HL-60 (cell line): ENCODE measurements at regions not wholly inside any gene's neighbourhood (a gene's known extent, or its start where the extent isn't known, plus 50 kb on each side); places are given as distances from the start of the nearest gene placed in this dataset.

Experiments
- SPI1 ChIP-seq: IDR thresholded peaks from 2 replicates; pipeline ENCODE4 v1.6.1; 2012; ENCODE audit warnings: low read depth, mild to moderate bottlenecking, borderline replicate concordance
- TF ChIP-seq, protein P1 (sequence below): IDR thresholded peaks from one replicate; pipeline ENCODE4 v1.5.1; 2011; ENCODE audit warnings: low read length, control low read depth, inconsistent platforms; ENCODE audit not compliant: insufficient read depth
- TF ChIP-seq, protein P2 (sequence below): IDR thresholded peaks from 2 replicates; pipeline ENCODE4 v1.6.1; 2012; ENCODE audit warnings: low read depth; ENCODE audit not compliant: insufficient replicate concordance

DNA sequence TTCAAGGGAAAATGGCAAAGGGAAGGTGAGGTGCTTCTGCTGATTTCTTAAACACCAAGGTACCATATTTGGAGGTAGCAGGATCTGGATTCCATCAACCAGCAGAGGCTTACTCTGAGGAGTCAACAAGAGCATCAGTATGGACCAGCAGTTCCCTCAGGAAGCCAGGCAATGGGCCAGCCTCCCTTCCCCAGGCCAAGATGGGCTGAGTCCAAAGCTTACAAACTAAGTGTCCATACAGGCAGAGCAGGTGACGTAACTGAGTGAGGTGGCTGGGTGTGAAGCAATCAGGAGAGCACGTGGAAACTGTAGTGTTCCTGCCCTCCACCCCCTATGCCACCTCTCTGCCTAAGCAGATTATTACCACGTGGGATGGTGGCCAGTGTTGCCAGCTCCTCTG, 134.2 kb upstream of the HNRNPA3 start:
- TF ChIP-seq, protein P1, sequence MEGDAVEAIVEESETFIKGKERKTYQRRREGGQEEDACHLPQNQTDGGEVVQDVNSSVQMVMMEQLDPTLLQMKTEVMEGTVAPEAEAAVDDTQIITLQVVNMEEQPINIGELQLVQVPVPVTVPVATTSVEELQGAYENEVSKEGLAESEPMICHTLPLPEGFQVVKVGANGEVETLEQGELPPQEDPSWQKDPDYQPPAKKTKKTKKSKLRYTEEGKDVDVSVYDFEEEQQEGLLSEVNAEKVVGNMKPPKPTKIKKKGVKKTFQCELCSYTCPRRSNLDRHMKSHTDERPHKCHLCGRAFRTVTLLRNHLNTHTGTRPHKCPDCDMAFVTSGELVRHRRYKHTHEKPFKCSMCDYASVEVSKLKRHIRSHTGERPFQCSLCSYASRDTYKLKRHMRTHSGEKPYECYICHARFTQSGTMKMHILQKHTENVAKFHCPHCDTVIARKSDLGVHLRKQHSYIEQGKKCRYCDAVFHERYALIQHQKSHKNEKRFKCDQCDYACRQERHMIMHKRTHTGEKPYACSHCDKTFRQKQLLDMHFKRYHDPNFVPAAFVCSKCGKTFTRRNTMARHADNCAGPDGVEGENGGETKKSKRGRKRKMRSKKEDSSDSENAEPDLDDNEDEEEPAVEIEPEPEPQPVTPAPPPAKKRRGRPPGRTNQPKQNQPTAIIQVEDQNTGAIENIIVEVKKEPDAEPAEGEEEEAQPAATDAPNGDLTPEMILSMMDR = no peak
- TF ChIP-seq, protein P2, sequence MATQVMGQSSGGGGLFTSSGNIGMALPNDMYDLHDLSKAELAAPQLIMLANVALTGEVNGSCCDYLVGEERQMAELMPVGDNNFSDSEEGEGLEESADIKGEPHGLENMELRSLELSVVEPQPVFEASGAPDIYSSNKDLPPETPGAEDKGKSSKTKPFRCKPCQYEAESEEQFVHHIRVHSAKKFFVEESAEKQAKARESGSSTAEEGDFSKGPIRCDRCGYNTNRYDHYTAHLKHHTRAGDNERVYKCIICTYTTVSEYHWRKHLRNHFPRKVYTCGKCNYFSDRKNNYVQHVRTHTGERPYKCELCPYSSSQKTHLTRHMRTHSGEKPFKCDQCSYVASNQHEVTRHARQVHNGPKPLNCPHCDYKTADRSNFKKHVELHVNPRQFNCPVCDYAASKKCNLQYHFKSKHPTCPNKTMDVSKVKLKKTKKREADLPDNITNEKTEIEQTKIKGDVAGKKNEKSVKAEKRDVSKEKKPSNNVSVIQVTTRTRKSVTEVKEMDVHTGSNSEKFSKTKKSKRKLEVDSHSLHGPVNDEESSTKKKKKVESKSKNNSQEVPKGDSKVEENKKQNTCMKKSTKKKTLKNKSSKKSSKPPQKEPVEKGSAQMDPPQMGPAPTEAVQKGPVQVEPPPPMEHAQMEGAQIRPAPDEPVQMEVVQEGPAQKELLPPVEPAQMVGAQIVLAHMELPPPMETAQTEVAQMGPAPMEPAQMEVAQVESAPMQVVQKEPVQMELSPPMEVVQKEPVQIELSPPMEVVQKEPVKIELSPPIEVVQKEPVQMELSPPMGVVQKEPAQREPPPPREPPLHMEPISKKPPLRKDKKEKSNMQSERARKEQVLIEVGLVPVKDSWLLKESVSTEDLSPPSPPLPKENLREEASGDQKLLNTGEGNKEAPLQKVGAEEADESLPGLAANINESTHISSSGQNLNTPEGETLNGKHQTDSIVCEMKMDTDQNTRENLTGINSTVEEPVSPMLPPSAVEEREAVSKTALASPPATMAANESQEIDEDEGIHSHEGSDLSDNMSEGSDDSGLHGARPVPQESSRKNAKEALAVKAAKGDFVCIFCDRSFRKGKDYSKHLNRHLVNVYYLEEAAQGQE = no peak
- no peak for TF ChIP-seq SPI1
